Naive thymus-derived CD4-positive, alpha-beta T cell (primary cell): ENCODE measurements at regions not wholly inside any gene's neighbourhood (a gene's known extent, or its start where the extent isn't known, plus 50 kb on each side); places are given as distances from the start of the nearest gene placed in this dataset.

Experiments used
- ATAC-seq: fragments of 150-1000 bp; cut with Tn5 transposase; 2 replicates; pipeline ENCODE4 v1.10.0; 2021; ENCODE audit warnings: mild to moderate bottlenecking, moderate library complexity
- CTCF ChIA-PET: fragments of 350-600 bp; sonication (Branson Sonifier 250); formaldehyde crosslinking; loops from one replicate; lab custom pipeline; 2021; ENCODE audit warnings: antibody characterized with exemption; lab: Charles Lee
- POLR2A ChIA-PET: fragments of 350-600 bp; sonication (Branson Sonifier 250); formaldehyde crosslinking; loops from one replicate; lab custom pipeline; 2021; ENCODE audit warnings: antibody characterized with exemption, inconsistent platforms; lab: Charles Lee
- DNase-seq, 9 donors: peaks; one replicate each; pipeline versions ENCODE4 v3.0.0 to v3.0.0-alpha.2; 2020 to 2022; ENCODE audit warnings: mixed read lengths in 1 of 9
- H3K27ac ChIP-seq: one replicate; pipeline ENCODE4 v1.7.0; 2013; ENCODE audit warnings: mild to moderate bottlenecking, low read depth, low read length, moderate library complexity
- H3K27me3 ChIP-seq, 2 donors: one replicate each; pipeline ENCODE4 v1.7.0; 2013; ENCODE audit warnings: low read length in 2 of 2, mild to moderate bottlenecking in 2 of 2, moderate library complexity in 2 of 2; ENCODE audit not compliant: control insufficient read depth in 2 of 2, insufficient read depth in 2 of 2
- H3K36me3 ChIP-seq, 3 experiments: 1 replicate in 2 of 3; 2 replicates in 1 of 3; pipeline ENCODE4 v1.7.0; 2013; ENCODE audit warnings: low read length in 3 of 3, mild to moderate bottlenecking in 3 of 3, moderate library complexity in 1 of 3; ENCODE audit not compliant: insufficient read depth in 3 of 3, control insufficient read depth in 2 of 3
- H3K4me1 ChIP-seq, 2 donors: one replicate each; pipeline ENCODE4 v1.7.0; 2013; ENCODE audit warnings: low read length in 2 of 2, mild to moderate bottlenecking in 2 of 2, moderate library complexity in 1 of 2; ENCODE audit not compliant: control insufficient read depth in 2 of 2, insufficient read depth in 2 of 2
- H3K4me3 ChIP-seq: 2 replicates; pipeline ENCODE4 v1.7.0; 2013; ENCODE audit warnings: mild to moderate bottlenecking, low read length
- H3K9me3 ChIP-seq, 3 experiments: 1 replicate in 2 of 3; 2 replicates in 1 of 3; pipeline ENCODE4 v1.7.0; 2013; ENCODE audit warnings: low read length in 3 of 3; ENCODE audit not compliant: control insufficient read depth in 2 of 3
- H3K27ac Mint-ChIP-seq, 9 donors: one replicate each; pipeline ENCODE4 v1.8.0; 2020 to 2022; ENCODE audit warnings: mixed read lengths in 9 of 9, mild to moderate bottlenecking in 8 of 9, moderate library complexity in 5 of 9, inconsistent platforms in 2 of 9
- H3K27me3 Mint-ChIP-seq, 5 donors: one replicate each; pipeline ENCODE4 v1.8.0; 2021 to 2022; ENCODE audit warnings: mixed read lengths in 5 of 5, mild to moderate bottlenecking in 1 of 5
- H3K36me3 Mint-ChIP-seq, 5 donors: one replicate each; pipeline ENCODE4 v1.8.0; 2020 to 2022; ENCODE audit warnings: mixed read lengths in 5 of 5, mild to moderate bottlenecking in 3 of 5, inconsistent platforms in 1 of 5
- H3K4me1 Mint-ChIP-seq, 7 donors: one replicate each; pipeline ENCODE4 v1.8.0; 2020 to 2022; ENCODE audit warnings: mixed read lengths in 7 of 7, mild to moderate bottlenecking in 3 of 7, inconsistent platforms in 1 of 7
- H3K4me3 Mint-ChIP-seq, 10 donors: one replicate each; pipeline ENCODE4 v1.8.0; 2020 to 2022; ENCODE audit warnings: mild to moderate bottlenecking in 10 of 10, mixed read lengths in 10 of 10, moderate library complexity in 6 of 10, inconsistent platforms in 2 of 10
- H3K9me3 Mint-ChIP-seq, 11 donors: one replicate each; pipeline ENCODE4 v1.8.0; 2020 to 2022; ENCODE audit warnings: mixed read lengths in 11 of 11, mild to moderate bottlenecking in 4 of 11, inconsistent platforms in 1 of 11, moderate library complexity in 1 of 11
- intact Hi-C, 2 donors: fragments of 100-400 bp; cut with micrococcal nuclease; formaldehyde crosslinking; loops; one replicate each; pipeline ENCODE4 v1.15.1; 2023

DNA sequence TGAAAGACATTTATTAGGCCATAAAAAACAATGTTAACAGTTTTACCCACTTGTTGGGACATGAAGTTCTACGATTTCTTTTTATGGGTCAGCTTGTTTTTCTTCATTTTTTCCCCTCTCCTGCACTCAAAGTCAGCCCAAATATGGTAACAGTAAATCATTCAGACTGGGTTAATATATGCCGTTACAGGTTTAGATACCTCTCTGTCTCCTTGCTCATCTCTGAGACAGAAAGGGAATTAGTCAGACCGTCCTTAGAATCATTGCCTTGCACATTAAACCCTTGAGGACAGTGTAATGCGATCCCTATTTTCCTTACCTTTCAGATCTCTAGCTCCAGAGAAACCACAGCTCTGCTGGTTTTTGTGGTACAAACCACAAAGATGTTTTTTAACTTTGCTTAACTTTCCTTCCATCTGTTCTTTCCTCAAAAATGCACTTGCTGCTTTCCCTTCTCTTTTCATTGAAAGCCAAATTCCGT lies 613.3 kb downstream of the PLPP3 start:
- no peak for ATAC-seq
- no peak overlapping the region for H3K27ac Mint-ChIP-seq
- no peak overlapping the region for H3K27ac ChIP-seq
- H3K36me3 Mint-ChIP-seq, result no peaks in the 10 kb centered on the region
- no peaks in the 10 kb centered on the region for H3K4me1 Mint-ChIP-seq
- no peaks in the 10 kb centered on the region for H3K9me3 ChIP-seq
- no peak overlapping the region for H3K4me3 ChIP-seq
- peaks cover 0 to 22% (median 12%) of the 10 kb centered on the region in 5 donors for H3K27me3 Mint-ChIP-seq
- H3K9me3 Mint-ChIP-seq, result peaks cover 0 to 13% (median 5%) of the 10 kb centered on the region in 11 donors
- DNase-seq, result no peak
- ChIA-PET CTCF (no interaction called here), POLR2A (no interaction called here)
- H3K4me3 Mint-ChIP-seq, result no peak overlapping the region
- H3K4me1 ChIP-seq, result no peaks in the 10 kb centered on the region
- intact Hi-C loops, result no loop called here
- no peaks in the 10 kb centered on the region for H3K27me3 ChIP-seq
- no peaks in the 10 kb centered on the region for H3K36me3 ChIP-seq

DNA sequence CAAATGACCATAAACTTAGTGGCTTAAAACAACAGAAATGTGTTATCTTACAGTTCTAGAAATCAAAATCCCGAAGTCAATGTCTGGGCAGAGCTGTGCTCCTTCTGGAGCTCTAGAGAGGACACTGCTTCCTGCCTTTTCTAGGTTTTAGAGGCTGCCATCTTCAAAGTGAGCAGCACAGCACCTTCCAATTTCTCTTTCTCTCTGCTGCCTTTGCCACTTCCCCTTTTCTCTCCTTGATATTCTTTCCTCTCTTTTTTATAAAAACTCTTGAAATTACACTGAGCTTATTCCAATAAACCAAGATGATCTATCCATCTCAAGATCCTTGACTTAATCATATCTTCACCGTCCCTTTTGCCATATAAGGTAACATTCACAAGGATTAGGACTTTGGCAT lies 616.9 kb downstream of the PLPP3 start:
- ATAC-seq, result no peak
- no peak overlapping the region for H3K27ac Mint-ChIP-seq
- POLR2A ChIA-PET, result no interaction called here
- Histone ChIP-seq H3K27me3 (no peaks in the 10 kb centered on the region), H3K4me3 (no peak overlapping the region), H3K27ac (no peak overlapping the region), H3K36me3 (no peaks in the 10 kb centered on the region), H3K9me3 (no peaks in the 10 kb centered on the region), H3K4me1 (no peaks in the 10 kb centered on the region)
- H3K9me3 Mint-ChIP-seq, result peaks cover 0 to 10% (median 0%) of the 10 kb centered on the region in 11 donors
- no peak for DNase-seq
- CTCF ChIA-PET, result no interaction called here
- no peak overlapping the region for H3K4me3 Mint-ChIP-seq
- no peaks in the 10 kb centered on the region for H3K4me1 Mint-ChIP-seq
- peaks cover 0 to 18% (median 4%) of the 10 kb centered on the region in 5 donors for H3K27me3 Mint-ChIP-seq
- H3K36me3 Mint-ChIP-seq, result no peaks in the 10 kb centered on the region
- intact Hi-C loops, result no loop called here

DNA sequence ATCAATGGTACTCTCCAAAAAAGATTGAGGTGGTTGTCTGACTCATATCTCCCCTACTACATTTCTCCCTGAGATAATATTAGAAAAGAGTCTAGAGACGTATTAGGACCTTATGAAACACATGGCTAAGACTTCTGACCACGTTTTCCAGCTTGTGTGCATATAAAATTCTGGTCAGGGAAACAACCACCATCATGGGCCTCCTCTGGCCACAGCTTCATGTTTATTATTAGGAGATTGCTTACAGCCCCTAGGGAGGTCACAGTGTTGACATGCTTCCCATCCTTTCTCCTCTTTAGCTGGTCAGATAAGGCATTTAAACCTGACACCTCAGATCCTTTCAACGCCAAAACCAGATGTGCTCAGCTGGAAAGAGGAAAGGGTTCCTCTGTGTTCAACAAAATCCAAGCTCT lies 620.2 kb downstream of the PLPP3 start:
- intact Hi-C loops, result no loop called here
- Mint-ChIP-seq H3K9me3 (peaks cover 0 to 14% (median 0%) of the 10 kb centered on the region in 11 donors), H3K27me3 (peaks cover 0 to 10% (median 4%) of the 10 kb centered on the region in 5 donors), H3K36me3 (no peaks in the 10 kb centered on the region), H3K4me1 (no peaks in the 10 kb centered on the region), H3K4me3 (no peak overlapping the region), H3K27ac (no peak overlapping the region)
- no peaks in the 10 kb centered on the region for H3K4me1 ChIP-seq
- H3K27me3 ChIP-seq, result no peaks in the 10 kb centered on the region
- no peak for ATAC-seq
- POLR2A ChIA-PET, result no interaction called here
- CTCF ChIA-PET, result no interaction called here
- H3K4me3 ChIP-seq, result no peak overlapping the region
- H3K27ac ChIP-seq, result no peak overlapping the region
- no peaks in the 10 kb centered on the region for H3K36me3 ChIP-seq
- no peak for DNase-seq
- no peaks in the 10 kb centered on the region for H3K9me3 ChIP-seq

DNA sequence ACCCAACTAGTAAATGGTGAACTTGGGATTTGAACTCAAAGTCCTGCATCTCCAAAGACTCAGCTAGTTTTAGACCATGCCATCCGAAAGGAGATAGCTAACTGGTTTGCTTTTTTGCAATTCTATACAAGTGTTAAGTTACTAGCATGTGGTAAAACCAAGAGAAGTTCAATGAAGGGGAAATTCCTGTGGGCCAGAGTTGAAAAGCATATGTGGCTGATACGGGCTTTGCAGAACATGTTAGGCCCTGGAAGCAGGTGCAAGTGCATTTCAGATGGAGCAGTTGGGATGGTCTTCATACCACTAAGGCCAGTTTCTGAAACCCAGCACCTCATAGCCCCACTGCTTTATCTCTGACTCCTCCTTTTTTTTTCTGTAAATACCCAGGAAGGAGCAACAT lies 620.9 kb downstream of the PLPP3 start:
- intact Hi-C loops, result no loop called here
- Histone ChIP-seq H3K27ac (no peak overlapping the region), H3K27me3 (no peaks in the 10 kb centered on the region), H3K9me3 (no peaks in the 10 kb centered on the region), H3K4me1 (no peaks in the 10 kb centered on the region), H3K4me3 (no peak overlapping the region), H3K36me3 (no peaks in the 10 kb centered on the region)
- Mint-ChIP-seq H3K4me1 (no peaks in the 10 kb centered on the region), H3K4me3 (no peak overlapping the region), H3K27ac (no peak overlapping the region), H3K9me3 (peaks cover 0 to 14% (median 0%) of the 10 kb centered on the region in 11 donors), H3K27me3 (peaks cover 0 to 7% (median 4%) of the 10 kb centered on the region in 5 donors), H3K36me3 (no peaks in the 10 kb centered on the region)
- POLR2A ChIA-PET, result no interaction called here
- no peak for DNase-seq
- no peak for ATAC-seq
- CTCF ChIA-PET, result no interaction called here

DNA sequence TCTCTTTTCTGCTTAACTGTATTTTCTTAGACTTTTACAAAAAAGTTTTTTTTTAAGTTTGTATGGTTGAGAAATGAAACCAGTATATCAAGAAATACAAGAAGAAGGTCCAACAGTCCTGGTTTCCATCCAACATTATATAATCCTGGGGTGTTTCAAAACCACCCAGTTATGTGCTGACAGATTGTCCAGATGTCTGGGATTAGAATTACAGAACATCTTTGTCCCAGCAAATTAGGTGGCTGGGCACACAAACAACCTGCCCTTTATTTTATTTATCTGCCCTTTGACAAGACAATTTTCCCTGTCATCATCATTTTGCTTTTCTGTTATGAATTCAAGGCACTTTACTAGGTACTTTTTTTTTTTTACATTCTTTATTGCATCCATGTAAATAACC lies 622.1 kb downstream of the PLPP3 start:
- CTCF ChIA-PET, result no interaction called here
- POLR2A ChIA-PET, result no interaction called here
- Mint-ChIP-seq H3K36me3 (no peaks in the 10 kb centered on the region), H3K27me3 (peaks cover 0 to 7% (median 4%) of the 10 kb centered on the region in 5 donors), H3K4me1 (no peaks in the 10 kb centered on the region), H3K27ac (no peak overlapping the region), H3K9me3 (peaks cover 0 to 11% (median 0%) of the 10 kb centered on the region in 11 donors), H3K4me3 (no peak overlapping the region)
- no peaks in the 10 kb centered on the region for H3K9me3 ChIP-seq
- H3K36me3 ChIP-seq, result no peaks in the 10 kb centered on the region
- intact Hi-C loops, result no loop called here
- H3K27me3 ChIP-seq, result no peaks in the 10 kb centered on the region
- no peak overlapping the region for H3K27ac ChIP-seq
- H3K4me1 ChIP-seq, result no peaks in the 10 kb centered on the region
- ATAC-seq (no peak), DNase-seq (no peak)
- no peak overlapping the region for H3K4me3 ChIP-seq

DNA sequence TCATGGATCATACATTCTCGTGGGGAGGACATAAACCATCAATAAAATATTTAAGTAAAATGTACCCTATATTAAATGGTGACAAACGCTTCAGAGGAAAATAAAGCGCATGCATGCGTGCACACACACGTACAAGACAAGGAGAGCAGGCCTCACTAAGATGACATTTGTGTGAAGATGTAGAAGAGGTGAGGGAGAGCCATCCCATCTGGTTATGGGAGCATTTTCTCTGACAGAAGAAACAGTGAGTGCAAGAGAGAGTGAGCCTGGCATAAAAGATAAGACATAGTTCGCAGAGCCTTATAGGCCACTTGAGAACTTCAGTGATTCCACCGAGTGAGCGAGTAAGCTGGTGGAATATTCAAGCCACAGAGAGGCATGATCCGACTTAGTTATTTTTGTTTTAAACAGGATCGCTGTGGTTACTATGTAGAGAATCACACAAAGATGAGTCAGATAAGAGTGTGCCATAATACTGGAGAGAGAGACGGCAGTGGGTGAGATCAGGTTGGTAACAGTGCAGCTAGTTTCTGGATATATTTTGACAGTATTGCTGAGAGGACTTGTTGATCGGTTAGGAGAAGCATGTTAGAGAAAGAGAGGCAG lies 624.2 kb downstream of the PLPP3 start:
- Mint-ChIP-seq H3K27me3 (peaks cover 0 to 5% (median 0%) of the 10 kb centered on the region in 5 donors), H3K9me3 (peaks cover 0 to 11% (median 0%) of the 10 kb centered on the region in 11 donors), H3K4me3 (no peak overlapping the region), H3K27ac (no peak overlapping the region), H3K36me3 (no peaks in the 10 kb centered on the region), H3K4me1 (no peaks in the 10 kb centered on the region)
- ChIA-PET CTCF (no interaction called here), POLR2A (no interaction called here)
- Histone ChIP-seq H3K4me1 (no peaks in the 10 kb centered on the region), H3K27me3 (no peaks in the 10 kb centered on the region), H3K4me3 (no peak overlapping the region), H3K27ac (no peak overlapping the region), H3K9me3 (no peaks in the 10 kb centered on the region), H3K36me3 (no peaks in the 10 kb centered on the region)
- ATAC-seq (no peak), DNase-seq (no peak)
- intact Hi-C loops, result no loop called here

DNA sequence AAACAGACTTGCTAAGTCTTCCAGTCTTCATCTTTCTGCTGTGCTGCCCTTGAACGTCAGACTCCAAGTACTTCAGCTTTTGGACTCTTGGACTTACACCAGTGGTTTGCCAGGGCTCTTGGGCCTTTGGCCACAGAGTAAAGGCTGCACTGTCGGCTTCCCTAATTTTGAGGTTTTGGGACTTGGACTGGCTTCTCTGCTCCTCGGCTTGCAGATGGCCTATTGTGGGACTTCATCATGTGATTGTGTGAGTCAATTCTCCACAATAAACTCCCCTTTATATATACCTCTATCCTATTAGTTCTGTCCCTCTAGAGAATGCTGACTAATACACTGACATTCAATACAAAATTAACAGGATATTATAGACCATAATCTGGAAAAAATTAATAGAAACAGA lies 628.1 kb downstream of the PLPP3 start:
- H3K27me3 ChIP-seq, result no peaks in the 10 kb centered on the region
- no peak for ATAC-seq
- H3K9me3 ChIP-seq, result no peaks in the 10 kb centered on the region
- peaks cover 0 to 15% (median 8%) of the 10 kb centered on the region in 5 donors for H3K27me3 Mint-ChIP-seq
- ChIA-PET POLR2A (no interaction called here), CTCF (no interaction called here)
- no peaks in the 10 kb centered on the region for H3K36me3 ChIP-seq
- H3K4me3 Mint-ChIP-seq, result no peak overlapping the region
- H3K4me1 Mint-ChIP-seq, result peaks cover 0 to 2% (median 0%) of the 10 kb centered on the region in 7 donors
- H3K36me3 Mint-ChIP-seq, result no peaks in the 10 kb centered on the region
- no peak overlapping the region for H3K4me3 ChIP-seq
- H3K27ac ChIP-seq, result no peak overlapping the region
- no peaks in the 10 kb centered on the region for H3K4me1 ChIP-seq
- H3K9me3 Mint-ChIP-seq, result peaks cover 0 to 7% (median 0%) of the 10 kb centered on the region in 11 donors
- no peak overlapping the region for H3K27ac Mint-ChIP-seq
- intact Hi-C loops, result no loop called here
- DNase-seq, result no peak
